HT1080 (cell line): ENCODE measurements at regions not wholly inside any gene's neighbourhood (a gene's known extent, or its start where the extent isn't known, plus 50 kb on each side); places are given as distances from the start of the nearest gene placed in this dataset.
"Not testable (repeated sequence)": the region's sequence is repeated elsewhere in the genome, so short reads cannot be mapped to it uniquely, and the experiment has no call there.

Experiments
- DNase-seq: peaks from one replicate; pipeline ENCODE4 v3.0.0-alpha.2; 2015; ENCODE audit warnings: low read depth

DNA sequence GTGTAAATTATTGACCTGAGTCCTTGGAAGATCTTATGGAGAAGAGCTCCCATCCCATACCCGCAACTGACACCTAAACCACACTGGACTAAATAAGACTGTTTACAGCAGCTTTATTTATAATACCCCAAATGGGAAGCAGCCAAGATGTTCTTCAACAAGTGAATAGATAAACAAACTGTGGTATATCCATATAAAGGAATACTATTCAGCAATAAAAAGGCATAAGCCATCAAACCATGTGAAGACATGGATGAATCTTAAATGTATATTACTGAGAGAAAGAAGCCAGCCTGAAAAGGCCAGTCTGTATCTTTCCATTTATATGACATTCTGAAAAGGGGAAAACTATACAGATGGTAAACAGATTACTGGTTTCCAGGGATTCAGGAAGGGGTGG is 212.7 kb downstream of the TPBG start:
- DNase-seq: no peak

- DNase-seq: no peak
These were observed 220.6 kb downstream of the TPBG start for GRCh38 chr6:82584194-82584695.

DNA sequence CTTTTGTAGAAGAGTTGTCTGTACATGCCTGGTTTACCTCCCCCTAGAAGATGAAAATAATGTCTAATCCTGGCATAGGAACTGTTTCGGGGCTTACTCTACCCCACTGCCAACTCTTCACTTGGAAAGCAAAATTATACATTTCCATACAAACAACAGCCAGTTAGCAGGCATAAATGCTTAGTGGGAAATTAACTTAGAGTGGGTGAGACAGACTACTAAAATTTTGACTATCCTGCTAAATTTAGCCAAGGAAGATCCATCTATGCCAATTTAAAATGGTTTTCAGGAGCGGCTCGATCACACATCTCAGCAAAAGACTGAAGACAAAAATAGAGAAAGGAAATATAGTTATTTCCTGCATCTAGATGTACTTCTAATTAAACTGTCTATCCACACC is 221.2 kb downstream of the TPBG start:
- DNase-seq: no peak

- no peak for DNase-seq
These were observed 224.4 kb downstream of the TPBG start for GRCh38 chr6:82588020-82588419.

- DNase-seq: no peak
These were observed 225.3 kb downstream of the TPBG start for GRCh38 chr6:82588859-82589412.

GRCh38 chr6:82589509-82590206 is 226.0 kb downstream of the TPBG start:
- DNase-seq: peak; percentile 92

DNA sequence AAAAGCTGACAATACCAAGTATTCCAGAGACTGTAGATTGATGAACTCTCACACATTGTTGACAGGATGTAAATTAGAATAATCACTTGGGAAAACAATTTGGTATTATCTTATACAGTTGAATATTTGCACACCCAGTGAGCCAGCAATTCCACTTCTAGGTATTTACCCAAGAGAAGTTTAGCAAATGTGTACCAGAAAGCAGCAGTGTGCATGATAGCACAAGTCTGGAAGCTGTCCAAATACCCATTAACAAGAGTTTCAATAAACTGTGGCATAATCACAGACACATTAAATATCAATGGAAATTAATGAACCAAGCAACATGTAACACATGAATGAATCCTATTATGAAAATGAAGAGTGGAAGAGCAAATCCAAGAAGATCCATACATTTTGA is 233.6 kb downstream of the TPBG start:
- DNase-seq: no peak

- DNase-seq: no peak
These were observed 239.2 kb downstream of the TPBG start for GRCh38 chr6:82602776-82603175.

DNA sequence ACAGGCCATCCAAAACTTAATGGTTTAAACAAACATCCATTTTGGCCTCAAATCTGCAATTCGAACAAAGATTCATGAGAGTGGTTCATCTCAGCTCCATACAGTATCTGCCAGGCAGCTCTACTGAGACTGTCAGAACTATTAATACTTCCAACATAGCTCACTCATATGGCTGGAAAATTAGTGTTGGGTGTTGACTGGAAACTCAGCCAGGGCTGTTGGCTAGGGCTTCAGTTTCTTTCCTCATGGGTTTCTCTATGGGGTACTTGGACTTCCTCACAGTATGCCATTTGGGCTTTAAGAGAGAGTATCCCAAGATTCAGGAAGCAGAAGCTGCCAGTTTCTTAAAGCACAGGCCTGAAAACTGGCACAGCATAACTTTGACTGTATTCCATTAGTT is 240.3 kb downstream of the TPBG start:
- DNase-seq: no peak

GRCh38 chr6:82607998-82608725 is 244.5 kb downstream of the TPBG start:
- no peak for DNase-seq

DNA sequence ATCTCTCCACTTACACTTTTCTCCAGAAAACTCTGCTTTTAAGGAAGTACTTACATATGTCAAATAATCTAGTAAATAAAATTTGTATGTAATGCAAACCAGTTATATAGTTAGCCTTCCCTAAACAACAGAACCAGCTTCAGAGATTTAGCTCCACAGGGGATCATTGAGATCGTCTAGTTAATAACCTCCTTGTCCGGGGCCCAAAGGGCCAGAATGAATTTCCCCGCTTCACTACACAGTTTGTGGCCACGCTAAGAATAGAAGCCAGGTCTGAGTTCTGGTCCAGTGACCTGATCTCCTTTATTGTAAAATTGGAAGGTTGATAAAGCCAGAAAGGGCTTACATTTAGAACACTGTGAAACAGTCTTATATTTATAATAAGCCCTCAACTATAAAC is 245.2 kb downstream of the TPBG start:
- no peak for DNase-seq

GRCh38 chr6:82611751-82612150 is 248.1 kb downstream of the TPBG start:
- DNase-seq: peak; percentile 13

GRCh38 chr6:82612475-82613039 is 248.9 kb downstream of the TPBG start:
- DNase-seq: no peak

- DNase-seq: no peak
These were observed 250.9 kb downstream of the TPBG start for GRCh38 chr6:82614518-82614917.

- no peak for DNase-seq
These were observed 252.9 kb downstream of the TPBG start for GRCh38 chr6:82616386-82617028.

DNA sequence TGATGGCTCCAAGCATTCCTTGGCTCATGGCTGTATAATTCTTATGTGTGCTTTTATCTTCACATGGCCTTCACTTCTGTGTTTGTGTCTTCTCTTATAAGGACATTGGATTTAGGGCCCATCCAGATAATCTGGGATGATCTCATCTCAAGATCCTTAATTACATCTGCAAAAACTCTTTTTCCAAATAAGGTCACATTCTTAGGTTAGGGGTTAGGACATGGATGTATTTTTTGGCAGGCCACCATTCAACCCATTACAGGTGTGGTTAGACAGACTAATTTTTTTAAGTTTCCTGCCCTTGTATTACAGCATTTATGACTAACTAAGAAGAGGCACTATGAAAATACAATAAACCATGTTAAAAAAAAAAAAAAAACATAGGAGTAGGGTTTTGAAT is 254.0 kb downstream of the TPBG start:
- DNase-seq: peak; percentile 1

GRCh38 chr6:82619573-82619972 is 256.0 kb downstream of the TPBG start:
- no peak for DNase-seq

- no peak for DNase-seq
These were observed 258.8 kb downstream of the TPBG start for GRCh38 chr6:82622461-82622860.

DNA sequence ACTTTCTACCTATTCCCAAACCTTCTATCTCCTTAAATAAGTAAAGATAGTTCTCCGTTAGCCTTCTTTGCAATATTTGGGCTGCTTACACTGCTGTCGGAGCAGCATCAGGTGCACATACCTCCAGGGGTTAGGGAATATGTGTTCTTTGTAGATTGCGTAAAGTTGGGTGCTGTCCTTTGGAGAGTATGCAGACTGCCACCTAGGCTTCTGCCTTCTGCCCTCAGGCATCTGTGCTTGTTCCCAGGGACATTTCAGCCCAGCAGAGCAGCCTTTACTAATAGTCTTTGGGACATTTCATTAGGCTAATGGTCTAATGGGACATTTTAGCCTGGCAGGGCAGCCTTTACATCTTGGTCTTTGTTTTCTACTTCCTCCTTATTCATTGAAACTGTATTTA is 260.6 kb downstream of the TPBG start:
- no peak for DNase-seq

DNA sequence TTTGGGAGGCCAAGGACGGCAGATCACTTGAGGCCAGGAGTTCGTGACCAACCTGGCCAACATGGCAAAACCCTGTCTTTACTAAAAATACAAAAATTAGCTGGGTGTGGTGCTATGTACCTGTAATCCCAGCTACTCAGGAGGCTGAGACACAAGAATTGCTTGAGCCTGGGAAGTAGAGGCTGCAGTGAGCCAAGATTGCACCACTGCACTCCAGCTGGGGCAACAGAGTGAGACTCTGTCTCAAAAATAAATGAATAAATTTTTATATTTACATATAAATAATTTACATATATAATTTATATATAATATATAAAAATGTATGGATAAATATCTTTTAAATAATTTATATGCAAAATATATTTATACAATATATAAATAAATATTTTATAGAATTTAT is 263.3 kb downstream of the TPBG start:
- DNase-seq: not testable (repeated sequence)

GRCh38 chr6:82629921-82630320 is 266.3 kb downstream of the TPBG start:
- DNase-seq: no peak

- no peak for DNase-seq
These were observed 278.1 kb downstream of the TPBG start for GRCh38 chr6:82641677-82642076.
